Liver (tissue), 3 donors: ENCODE measurements at regions not wholly inside any gene's neighbourhood (a gene's known extent, or its start where the extent isn't known, plus 50 kb on each side); places are given as distances from the start of the nearest gene placed in this dataset.

Experiments used
- EGR1 ChIP-seq, 2 donors: IDR thresholded peaks; 2 replicates each; pipeline ENCODE4 v1.6.1; 2016 to 2018; ENCODE audit warnings: antibody characterized with exemption in 2 of 2, low read depth in 2 of 2
- FOXA1 ChIP-seq: IDR thresholded peaks from 2 replicates; pipeline ENCODE4 v1.6.1; 2016; ENCODE audit warnings: antibody characterized with exemption
- GABPA ChIP-seq, 2 donors: IDR thresholded peaks in 1 of 2; conservative IDR thresholded peaks in 1 of 2; 2 replicates each; pipeline ENCODE4 v1.6.1; 2016; ENCODE audit warnings: antibody characterized with exemption in 2 of 2, mild to moderate bottlenecking in 1 of 2, moderate library complexity in 1 of 2
- JUND ChIP-seq, 2 donors: IDR thresholded peaks; 2 replicates each; pipeline ENCODE4 v1.6.1; 2016; ENCODE audit warnings: antibody characterized with exemption in 2 of 2
- RAD21 ChIP-seq, 2 donors: IDR thresholded peaks; 2 replicates each; pipeline ENCODE4 v1.6.1; 2016; ENCODE audit warnings: antibody characterized with exemption in 2 of 2, mild to moderate bottlenecking in 2 of 2
- TAF1 ChIP-seq: conservative IDR thresholded peaks from 2 replicates; pipeline ENCODE4 v1.6.1; 2016; ENCODE audit warnings: antibody characterized with exemption, mild to moderate bottlenecking
- YY1 ChIP-seq: IDR thresholded peaks from 2 replicates; pipeline ENCODE4 v1.6.1; 2016; ENCODE audit warnings: antibody characterized with exemption, mild to moderate bottlenecking
- TF ChIP-seq, protein P1 (sequence below): IDR thresholded peaks from 2 replicates; pipeline ENCODE4 v1.6.1; 2016; ENCODE audit warnings: antibody characterized with exemption, mild to moderate bottlenecking
- TF ChIP-seq, protein P2 (sequence below): fragments of 150-350 bp; IDR thresholded peaks from 2 replicates; pipeline ENCODE4 v1.5.1; 2017; ENCODE audit warnings: improper control_type of control experiment, low read depth, low read length; ENCODE audit not compliant: missing input control
- TF ChIP-seq, protein P3 (sequence below): IDR thresholded peaks from 2 replicates; pipeline ENCODE4 v1.6.1; 2016; ENCODE audit warnings: antibody characterized with exemption
- TF ChIP-seq, protein P4 (sequence below): IDR thresholded peaks from 2 replicates; pipeline ENCODE4 v1.6.1; 2016; ENCODE audit warnings: antibody characterized with exemption
- TF ChIP-seq, protein P5 (sequence below): IDR thresholded peaks from 2 replicates; pipeline ENCODE4 v1.6.1; 2016; ENCODE audit warnings: antibody characterized with exemption
- donor health status: healthy.
- donor health status: healthy.

DNA sequence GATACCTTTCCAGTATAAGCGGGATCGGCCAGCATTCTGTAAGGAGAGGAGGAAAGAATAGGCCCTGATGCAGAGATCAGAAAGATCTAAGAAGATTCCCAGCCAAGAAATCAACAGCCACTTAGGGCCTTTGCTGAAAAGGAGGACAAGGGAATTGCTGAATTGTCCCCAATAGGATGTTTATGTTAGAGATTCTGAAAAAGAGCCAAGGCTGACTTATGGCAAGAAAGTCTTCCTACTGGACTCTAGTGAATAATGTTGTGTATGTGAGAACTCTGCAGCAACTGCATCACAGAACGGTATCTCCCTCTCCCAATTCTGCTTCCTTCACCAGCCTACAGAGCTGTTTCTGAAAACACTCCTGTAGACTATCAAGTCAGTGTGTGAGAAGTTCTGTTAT lies 298.0 kb upstream of the CXADR start:
- TF ChIP-seq, protein P1, sequence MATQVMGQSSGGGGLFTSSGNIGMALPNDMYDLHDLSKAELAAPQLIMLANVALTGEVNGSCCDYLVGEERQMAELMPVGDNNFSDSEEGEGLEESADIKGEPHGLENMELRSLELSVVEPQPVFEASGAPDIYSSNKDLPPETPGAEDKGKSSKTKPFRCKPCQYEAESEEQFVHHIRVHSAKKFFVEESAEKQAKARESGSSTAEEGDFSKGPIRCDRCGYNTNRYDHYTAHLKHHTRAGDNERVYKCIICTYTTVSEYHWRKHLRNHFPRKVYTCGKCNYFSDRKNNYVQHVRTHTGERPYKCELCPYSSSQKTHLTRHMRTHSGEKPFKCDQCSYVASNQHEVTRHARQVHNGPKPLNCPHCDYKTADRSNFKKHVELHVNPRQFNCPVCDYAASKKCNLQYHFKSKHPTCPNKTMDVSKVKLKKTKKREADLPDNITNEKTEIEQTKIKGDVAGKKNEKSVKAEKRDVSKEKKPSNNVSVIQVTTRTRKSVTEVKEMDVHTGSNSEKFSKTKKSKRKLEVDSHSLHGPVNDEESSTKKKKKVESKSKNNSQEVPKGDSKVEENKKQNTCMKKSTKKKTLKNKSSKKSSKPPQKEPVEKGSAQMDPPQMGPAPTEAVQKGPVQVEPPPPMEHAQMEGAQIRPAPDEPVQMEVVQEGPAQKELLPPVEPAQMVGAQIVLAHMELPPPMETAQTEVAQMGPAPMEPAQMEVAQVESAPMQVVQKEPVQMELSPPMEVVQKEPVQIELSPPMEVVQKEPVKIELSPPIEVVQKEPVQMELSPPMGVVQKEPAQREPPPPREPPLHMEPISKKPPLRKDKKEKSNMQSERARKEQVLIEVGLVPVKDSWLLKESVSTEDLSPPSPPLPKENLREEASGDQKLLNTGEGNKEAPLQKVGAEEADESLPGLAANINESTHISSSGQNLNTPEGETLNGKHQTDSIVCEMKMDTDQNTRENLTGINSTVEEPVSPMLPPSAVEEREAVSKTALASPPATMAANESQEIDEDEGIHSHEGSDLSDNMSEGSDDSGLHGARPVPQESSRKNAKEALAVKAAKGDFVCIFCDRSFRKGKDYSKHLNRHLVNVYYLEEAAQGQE: no peak
- TF ChIP-seq, protein P2, sequence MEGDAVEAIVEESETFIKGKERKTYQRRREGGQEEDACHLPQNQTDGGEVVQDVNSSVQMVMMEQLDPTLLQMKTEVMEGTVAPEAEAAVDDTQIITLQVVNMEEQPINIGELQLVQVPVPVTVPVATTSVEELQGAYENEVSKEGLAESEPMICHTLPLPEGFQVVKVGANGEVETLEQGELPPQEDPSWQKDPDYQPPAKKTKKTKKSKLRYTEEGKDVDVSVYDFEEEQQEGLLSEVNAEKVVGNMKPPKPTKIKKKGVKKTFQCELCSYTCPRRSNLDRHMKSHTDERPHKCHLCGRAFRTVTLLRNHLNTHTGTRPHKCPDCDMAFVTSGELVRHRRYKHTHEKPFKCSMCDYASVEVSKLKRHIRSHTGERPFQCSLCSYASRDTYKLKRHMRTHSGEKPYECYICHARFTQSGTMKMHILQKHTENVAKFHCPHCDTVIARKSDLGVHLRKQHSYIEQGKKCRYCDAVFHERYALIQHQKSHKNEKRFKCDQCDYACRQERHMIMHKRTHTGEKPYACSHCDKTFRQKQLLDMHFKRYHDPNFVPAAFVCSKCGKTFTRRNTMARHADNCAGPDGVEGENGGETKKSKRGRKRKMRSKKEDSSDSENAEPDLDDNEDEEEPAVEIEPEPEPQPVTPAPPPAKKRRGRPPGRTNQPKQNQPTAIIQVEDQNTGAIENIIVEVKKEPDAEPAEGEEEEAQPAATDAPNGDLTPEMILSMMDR: no peak
- TF ChIP-seq TAF1 (no peak), JUND (IDR thresholded peaks at IDR 0.05) (no peak), RAD21 (IDR thresholded peaks at IDR 0.05) (no peak), YY1 (no peak), GABPA (IDR thresholded peaks at IDR 0.05 in 1 of 2, conservative IDR thresholded peaks at IDR 0.05 in 1 of 2) (no peak), EGR1 (IDR thresholded peaks at IDR 0.05; ENCODE audit: low read depth in 2 of 2) (no peak), FOXA1 (no peak)
- TF ChIP-seq, protein P3, sequence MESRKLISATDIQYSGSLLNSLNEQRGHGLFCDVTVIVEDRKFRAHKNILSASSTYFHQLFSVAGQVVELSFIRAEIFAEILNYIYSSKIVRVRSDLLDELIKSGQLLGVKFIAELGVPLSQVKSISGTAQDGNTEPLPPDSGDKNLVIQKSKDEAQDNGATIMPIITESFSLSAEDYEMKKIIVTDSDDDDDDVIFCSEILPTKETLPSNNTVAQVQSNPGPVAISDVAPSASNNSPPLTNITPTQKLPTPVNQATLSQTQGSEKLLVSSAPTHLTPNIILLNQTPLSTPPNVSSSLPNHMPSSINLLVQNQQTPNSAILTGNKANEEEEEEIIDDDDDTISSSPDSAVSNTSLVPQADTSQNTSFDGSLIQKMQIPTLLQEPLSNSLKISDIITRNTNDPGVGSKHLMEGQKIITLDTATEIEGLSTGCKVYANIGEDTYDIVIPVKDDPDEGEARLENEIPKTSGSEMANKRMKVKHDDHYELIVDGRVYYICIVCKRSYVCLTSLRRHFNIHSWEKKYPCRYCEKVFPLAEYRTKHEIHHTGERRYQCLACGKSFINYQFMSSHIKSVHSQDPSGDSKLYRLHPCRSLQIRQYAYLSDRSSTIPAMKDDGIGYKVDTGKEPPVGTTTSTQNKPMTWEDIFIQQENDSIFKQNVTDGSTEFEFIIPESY: no peak
- TF ChIP-seq, protein P4, sequence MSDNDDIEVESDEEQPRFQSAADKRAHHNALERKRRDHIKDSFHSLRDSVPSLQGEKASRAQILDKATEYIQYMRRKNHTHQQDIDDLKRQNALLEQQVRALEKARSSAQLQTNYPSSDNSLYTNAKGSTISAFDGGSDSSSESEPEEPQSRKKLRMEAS: no peak
- TF ChIP-seq, protein P5, sequence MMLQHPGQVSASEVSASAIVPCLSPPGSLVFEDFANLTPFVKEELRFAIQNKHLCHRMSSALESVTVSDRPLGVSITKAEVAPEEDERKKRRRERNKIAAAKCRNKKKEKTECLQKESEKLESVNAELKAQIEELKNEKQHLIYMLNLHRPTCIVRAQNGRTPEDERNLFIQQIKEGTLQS: no peak
